GM19372 (cell line): ENCODE measurements at regions not wholly inside any gene's neighbourhood (a gene's known extent, or its start where the extent isn't known, plus 50 kb on each side); places are given as distances from the start of the nearest gene placed in this dataset.
"Not testable (repeated sequence)": the region's sequence is repeated elsewhere in the genome, so short reads cannot be mapped to it uniquely, and the experiment has no call there.

Experiments used
- ATAC-seq: cut with Tn5 transposase; IDR thresholded peaks from one replicate; pipeline ENCODE4 v1.9.1; 2021; ENCODE audit warnings: mild to moderate bottlenecking, low read depth, moderate library complexity; ENCODE audit not compliant: unreplicated experiment

DNA sequence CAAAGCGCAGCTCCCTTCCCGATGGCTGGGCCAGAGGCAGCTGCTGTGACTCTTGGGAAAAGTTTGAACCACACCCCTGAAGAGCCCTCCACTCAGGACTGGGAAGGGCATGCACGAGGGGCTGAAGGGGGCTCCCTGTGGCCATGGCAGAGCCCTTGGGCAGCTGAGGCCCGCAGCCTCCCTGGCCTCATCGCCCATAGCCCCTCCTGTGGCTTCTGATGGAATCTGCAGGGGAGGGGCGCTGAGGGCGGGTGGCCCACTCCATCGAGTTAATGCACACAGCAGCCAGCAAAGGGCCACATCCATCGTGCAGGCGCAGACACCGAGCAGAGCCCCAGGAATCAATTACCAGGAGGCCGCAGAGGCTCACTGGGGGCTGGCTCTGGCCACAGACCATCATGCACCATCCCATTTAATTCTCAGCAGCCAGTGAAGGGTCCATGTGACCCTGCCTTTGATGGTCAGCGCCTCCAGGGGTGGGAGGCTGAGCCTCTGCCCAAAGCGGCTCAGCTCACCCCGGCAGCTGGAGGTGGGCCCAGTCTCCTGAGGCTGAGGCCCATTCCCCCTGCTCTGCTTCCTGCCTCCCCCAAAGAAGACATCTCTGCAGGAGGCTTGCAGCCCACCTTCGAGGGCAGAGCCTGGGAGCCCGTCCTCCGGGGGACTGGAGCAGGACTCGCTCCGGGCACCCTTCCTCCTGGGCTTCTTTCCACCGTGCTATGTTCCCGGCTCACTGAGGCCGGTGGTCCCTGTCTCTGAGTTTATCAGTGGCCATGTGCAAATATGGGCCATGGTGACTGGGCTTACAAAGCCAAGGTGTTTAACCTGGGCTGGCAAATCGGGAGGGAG lies 1410.2 kb downstream of the BRD1 start:
- ATAC-seq, result no peak

DNA sequence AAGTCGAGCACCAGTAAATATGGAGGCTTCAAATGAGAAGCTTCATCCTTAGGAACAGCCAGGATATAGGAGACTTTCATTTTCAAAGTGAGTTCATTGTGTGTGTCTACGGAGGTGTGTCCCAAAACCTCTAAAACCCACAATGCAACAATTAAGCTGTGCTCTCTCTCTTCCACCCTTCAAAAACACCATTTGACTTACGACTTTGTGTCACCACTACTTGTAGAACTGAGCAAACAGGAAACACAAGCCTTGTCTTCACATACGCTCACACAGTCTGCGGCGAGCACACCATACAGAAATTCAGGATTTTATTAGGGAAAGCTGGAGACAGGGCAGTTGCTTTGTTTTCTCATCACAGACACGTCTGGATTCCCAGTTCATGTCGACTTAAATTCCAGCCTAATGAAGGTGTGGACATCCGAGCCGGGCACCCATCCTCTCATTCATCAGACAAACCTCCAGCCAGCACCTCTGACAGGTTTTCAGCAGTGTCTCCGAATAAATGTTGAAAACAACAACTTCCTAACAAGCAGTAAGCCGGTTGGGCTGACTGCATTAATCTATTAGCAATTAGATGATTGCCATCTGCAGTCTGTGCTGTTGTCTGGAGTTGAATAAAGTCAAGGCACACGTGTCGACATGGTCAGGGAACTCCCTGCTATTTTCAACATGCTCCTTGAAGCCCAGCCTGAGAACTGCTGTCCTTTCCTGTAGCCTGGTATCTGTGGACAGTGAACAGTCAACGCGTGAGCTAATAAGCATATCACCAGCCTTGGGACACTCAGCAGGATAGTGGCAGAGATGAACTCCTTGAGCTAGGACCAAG lies 1411.1 kb downstream of the BRD1 start:
- no peak for ATAC-seq

DNA sequence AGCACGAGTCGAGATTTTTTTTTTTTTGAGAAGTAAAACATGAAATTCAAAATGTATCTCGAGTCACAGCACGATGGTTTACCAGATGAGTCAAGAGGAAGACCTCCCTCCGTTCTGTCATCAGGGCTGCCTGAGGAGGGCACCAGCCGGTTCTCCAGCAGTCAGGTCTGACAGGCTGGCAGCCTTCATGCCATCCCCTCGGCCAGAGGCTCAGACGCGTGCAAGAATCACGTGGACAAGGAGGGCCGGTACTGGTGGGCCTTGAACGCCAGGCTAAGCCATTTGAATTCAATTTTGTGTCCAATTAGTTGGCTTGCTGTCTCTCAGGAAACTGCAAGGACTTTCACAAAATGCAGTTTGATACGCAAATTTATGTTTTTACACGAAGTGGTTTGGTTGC lies 1412.2 kb downstream of the BRD1 start:
- ATAC-seq, result no peak

DNA sequence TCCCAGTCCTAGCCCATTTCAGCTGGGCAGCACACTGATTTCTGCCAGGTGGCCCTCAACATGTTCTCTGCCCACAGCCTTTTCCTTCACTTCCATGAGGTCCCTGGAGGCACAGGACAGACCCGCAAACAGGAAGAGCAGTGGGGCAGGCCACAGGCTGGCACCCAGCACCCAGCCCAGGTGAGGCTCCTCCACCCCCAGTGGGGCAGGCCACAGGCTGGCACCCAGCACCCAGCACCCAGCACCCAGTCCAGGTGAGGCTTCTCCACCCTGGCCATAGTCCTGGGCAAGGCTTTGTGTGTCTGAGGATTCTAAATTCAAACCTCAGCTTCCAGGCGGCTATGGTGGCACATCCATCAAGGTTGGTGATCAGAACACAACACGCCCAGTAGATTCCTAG lies 1413.0 kb downstream of the BRD1 start:
- ATAC-seq, result no peak

DNA sequence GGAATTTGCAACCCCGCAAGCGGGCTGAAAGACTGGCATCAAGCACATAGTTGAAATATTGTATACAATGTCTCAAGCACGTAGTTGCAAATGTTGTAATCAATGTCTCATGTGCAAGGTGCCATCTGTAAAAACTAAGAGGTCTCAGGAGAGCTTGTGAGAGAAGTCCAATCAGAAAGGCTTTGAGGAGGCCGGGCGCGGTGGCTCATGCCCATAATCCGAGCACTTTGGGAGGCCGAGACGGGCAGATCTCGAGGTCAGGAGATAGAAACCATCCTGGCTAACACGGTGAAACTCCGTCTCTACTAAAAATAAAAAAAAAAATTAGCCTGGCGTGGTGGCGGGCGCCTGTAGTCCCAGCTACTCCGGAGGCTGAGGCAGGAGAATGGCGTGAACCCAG lies 1414.7 kb downstream of the BRD1 start:
- ATAC-seq, result not testable (repeated sequence)

DNA sequence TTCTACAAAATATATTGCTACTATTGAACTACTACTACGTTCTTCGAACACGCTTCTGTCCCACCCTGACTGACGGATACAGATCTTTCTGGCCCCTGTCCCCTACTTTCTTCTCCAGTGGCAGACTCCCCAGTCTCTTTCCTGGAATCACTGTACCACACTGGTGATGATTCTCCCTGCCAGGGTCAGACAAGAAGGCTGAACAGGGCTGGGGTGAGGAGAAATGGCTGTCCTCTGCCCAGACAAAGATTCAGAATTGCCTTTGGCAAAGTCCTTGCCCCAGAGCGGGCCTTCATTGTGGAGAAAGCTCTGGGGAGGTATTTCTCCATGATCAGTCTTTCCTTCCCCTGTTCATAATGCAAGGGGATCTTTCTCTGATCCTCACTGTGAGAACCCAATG lies 1417.1 kb downstream of the BRD1 start:
- ATAC-seq, result no peak

DNA sequence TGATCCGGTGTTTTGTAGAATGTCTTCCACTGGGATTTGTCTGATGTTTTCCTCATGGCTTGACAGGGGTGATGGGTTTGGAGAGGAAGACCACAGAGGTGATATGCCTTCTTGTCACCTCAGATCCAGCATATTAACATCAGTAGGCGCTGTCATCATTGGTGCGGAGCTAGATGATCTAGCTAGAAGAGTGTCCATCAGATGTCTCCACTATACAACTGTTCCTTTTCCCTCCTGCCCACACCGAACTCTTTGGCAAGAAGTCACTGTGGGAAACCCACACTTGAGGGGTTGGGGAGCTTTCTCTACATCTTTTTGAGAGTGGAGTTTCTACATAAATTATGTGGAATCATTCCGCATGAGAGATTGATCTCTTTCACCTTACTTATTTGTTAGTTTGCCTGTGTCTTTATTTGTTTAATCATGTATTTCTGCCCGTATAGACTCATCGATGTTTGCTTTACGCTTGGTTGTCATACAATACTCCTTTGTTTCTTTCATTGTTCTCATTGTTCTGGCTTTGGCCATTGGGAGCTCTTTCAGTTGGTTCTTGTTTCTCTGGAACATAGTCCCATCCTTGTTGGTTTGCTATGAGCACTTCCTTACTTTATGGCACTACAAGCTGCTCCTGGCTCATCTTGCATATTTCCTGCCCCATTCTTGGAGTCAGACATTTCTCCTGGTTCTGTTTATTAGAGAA lies 1420.3 kb downstream of the BRD1 start:
- ATAC-seq, result no peak

DNA sequence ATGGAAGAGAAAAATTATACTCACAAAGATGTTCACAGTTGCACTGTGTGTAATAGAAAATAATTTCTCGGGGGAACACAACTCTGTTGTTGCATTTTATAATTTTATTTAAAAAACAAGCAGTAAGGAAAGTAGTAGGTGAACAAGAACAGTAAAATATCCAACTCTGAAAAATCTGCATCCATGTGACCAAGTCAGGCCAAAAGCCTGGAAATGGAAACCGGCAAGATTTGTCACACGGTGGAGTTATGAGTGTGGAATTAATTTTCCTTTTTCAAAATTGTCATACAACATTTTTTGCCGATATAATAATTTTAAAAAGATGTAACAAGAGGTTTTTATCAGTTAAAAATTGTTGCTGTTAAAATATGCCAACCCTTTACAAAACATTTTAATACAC lies 1421.5 kb downstream of the BRD1 start:
- no peak for ATAC-seq

DNA sequence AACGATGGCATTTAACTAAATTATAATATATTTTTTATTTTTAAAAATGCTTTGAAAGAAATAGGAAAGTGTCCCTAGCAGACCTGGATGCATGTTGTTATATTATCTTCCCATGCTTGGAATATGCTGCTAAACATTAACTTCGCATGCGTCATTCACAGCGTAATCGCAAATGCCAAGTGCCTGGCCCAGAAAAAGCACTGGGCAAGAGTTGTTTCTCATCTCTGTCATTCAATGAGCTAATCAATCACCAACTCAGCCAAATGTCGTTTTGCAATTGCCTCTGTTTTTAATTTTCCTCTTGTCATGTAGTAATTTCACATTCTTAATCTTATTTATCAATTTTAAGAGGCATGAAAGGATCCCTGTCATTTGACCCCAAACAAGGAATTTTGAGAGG lies 1421.9 kb downstream of the BRD1 start:
- ATAC-seq, result no peak

DNA sequence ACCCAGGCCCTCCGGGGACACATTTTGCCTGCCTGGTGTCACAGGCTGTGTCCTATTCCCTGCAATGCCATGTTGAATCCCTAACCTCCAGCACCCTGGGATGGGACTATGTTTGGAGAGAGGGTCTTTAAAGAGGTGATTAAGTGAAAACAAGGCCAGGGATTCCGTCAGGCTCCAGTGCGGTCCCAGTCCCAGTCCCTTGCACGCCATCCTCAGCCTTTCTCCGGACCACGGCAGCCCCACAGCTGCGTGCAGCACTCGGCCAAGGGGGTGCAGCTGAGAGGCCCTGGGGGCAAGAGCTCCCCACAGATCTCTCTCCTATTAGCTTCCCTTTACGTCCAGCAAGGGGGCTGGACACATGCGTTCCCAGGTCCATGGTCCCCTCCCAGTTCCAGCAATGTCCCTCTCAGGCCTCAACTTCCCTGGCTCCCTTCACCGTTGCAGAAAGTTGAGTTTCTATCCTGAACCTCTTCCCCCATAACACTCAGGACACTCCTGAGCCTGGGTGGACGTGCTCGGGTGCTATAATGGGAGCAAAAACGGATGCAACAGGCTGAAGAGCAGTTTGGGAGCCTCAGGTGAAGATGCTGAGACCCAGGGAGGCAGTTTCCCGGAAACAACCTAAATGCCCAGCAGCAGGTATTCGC lies 1422.7 kb downstream of the BRD1 start:
- no peak for ATAC-seq

DNA sequence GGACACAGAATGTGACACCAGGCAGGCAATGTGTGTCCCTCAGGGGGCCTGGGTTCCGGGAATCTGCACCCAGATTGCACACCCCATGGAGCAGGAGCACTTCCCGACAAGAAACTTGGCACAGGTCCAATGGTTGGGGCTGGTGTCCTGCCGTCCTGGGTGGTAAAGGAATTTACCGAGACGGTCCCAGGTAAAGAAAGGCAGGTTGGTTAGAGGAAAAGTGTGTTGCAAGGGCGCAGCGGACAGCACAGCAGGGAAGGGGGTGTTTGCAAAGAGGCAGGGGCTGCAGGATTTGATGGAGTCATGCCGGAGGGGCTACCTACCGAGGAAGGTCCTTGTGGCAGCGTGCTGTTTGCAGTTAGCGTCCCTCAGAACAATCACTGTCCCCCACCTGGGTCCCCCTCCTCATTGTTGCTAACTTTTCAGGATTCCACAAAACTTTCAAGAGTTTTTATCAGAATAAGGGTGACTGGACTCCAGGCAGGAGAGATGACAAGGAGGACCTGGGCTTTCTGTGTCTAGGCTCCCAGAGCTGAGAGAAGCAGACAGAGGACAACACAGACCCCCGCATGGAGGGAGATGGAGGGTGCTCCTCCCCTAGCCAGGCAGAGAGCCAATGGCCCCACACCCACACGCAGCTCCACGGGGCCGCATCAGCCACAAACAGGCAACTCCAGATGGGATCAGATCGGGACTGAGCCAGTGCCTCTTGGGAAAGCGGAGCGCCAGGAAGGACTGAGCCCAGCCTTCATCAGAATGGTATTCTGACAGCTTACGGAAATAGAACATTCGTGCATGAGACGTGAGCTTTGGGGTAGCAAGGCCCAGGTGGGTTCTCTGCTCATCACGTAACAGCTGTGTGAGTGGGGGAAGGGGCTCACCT lies 1423.9 kb downstream of the BRD1 start:
- no peak for ATAC-seq

DNA sequence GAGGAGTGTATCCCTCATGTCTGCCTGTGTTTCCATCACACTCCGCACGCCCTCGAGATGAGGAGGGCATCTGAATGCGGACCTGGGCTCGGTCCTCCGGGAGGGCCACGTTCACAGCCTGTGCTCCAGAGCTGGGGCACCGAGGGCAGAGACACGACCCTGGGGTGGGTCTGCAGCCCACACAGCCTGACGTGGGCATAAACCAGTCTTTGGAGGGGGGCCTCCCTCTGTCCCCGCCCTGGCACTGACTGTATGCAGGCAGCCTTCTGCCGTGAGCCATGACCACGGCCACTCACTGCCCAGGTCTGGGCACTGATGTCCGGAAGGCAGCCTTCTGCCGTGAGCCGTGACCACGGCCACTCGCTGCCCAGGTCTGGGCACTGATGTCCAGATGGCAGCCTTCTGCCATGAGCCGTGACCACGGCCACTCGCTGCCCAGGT lies 1425.1 kb downstream of the BRD1 start:
- ATAC-seq, result no peak

DNA sequence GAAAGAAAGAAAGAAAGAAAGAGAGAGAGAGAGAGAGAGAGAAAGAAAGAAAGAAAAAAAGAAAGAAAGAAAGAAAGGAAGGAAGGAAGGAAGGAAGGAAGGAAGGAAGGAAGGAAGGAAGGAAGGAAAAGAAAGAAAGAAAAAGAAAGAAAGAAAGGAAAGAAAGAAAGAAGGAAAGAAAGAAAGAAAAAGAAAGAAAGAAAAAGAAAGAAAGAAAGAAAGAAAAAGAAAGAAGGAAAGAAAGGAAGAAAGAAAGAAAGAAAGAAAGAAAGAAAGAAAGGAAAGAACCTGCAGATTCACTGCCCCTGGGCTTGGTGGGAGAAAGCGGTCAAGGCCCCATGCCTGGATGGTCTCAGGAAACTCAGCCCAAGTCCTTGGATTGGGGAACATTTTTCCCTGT lies 1426.2 kb downstream of the BRD1 start:
- not testable (repeated sequence) for ATAC-seq

DNA sequence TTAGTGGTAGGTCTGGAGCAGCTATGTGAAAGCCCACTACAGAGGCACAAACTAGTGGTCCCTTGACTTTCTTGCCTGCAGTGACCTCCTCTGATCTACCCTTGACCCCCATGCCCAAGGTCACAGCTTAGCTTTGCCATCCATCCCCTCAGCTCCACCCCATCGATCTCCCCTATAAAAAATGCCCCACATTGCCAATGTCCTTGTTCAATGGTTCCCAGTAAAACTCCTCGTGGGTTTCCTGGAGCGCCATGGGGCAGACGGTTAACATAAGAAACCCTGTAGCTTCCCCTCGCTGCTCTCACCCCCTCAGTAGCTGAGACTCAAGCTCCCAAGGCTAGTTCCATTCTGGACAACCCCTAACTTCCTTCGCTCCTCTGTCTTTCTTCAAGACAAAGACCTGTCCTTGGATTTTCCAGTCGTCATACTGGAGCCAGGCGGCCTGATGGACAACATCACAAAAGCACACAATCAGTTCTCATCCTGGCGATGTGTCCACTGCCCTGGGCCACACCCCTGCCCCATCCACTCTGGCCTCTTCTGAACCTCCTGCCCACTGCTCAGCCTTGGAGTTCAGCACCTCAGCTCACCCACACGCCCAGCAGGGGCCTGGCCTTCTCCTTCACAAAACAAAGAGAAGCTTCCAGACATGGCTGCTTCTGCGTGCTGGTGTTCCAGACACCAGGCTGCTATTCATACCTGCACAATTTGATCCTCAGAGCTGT lies 1429.3 kb downstream of the BRD1 start:
- no peak for ATAC-seq

DNA sequence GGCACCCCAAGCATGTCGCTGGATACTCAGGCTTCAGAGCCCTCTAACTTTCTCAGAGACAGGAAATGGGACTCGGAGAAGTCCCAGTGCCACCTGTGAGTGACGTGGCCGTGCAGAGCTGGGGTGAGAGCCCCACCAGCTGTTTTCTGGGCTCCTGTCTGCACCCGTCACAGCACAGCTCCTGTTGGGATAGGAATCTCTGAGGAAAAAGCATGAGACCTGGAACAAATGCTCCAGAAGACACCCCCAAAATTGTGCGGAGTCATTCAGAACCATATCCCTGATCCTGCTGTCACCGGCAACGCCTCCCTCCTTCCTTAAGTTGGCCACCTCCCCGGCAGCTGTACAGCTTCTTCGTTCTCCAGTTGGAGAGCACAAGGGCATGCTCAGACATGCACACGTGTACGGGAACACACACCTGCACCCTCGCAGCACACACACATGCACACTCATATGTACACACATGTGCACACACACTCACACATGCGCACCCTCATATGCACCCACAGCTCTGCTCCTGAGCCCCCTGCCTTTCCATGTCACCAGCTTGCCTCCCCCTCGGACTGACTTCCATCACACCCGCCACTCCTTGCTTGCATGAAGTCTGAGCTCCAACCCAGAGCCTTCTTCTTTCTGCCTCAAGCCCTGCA lies 1430.0 kb downstream of the BRD1 start:
- ATAC-seq, result no peak

DNA sequence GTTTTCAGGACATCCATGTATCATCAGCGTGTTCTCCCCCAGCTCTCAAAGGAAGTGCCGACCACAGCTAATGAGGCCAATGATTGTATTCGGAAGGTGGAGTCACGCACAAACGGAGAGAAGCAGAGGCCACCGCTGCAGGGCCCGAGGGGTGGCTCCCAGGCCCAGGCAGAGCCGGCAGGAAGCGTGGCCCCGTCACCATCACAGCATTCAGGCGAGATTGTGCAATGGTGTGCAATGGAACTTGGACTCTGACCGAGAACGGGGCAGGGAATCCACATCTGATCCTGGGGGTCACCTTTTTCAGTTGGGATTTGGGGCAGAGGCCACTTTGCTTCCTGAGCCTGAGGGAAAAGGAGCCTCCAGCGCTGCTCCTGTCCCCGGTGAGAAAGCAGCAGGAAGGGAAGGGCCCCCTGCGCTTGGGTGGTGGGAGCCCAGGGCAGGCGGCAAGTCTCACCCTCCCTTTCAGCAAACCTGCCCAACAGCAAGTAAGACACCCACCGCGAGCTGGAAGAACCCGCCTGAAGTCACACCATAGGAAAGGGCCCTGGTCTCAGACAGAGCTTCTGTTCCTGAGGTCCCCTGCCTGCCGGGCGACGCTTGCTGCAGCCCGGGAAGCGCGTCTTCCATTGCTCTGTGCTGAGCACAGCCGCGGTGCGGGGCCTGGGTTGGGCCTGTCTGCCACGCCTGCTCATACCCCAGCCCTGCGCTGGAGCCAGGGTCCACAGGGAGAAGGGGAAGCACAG lies 1430.7 kb downstream of the BRD1 start:
- ATAC-seq, result no peak

DNA sequence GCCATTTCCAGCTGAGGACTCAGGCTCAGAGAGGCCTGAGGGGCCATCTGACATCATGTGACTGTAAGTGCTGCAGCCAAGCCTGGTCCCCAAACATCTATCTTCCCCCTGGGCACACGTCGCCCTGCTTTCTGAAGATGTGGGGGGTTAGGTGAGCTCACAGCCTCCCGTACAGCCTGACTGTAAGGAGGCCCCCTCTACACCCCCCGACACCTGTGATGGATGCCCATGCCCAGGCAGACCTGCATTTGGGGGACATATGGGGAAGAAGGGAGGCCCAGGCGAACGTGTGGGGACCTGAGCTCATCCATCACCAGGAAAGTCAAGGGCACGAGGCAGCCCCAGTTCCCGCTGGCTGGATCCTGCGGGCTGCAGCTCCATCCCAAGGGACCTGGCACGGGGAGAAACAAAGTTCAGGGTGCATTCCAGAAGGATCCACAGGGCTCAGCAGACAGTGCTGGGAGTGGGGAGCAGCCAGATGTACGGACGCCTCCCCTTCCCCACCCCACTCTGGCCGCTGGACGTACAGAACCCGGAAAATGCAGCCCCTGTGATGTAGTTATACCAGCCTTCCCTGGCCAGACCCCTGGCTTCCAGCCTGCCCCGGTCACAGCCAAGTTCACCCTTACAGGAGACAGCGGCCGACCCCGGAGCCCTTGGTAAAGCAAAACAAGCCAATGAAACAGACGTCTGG lies 1431.4 kb downstream of the BRD1 start:
- no peak for ATAC-seq
